Activated CD4-positive, alpha-beta T cell treated with anti-CD3 and anti-CD28 coated beads, Interleukin-2, amount 50 U/mL, for 1 hour (primary cell): ENCODE measurements at regions not wholly inside any gene's neighbourhood (a gene's known extent, or its start where the extent isn't known, plus 50 kb on each side); places are given as distances from the start of the nearest gene placed in this dataset.

Experiments used
- DNase-seq: peaks from one replicate; pipeline ENCODE4 v3.0.0-alpha.2; 2020

DNA sequence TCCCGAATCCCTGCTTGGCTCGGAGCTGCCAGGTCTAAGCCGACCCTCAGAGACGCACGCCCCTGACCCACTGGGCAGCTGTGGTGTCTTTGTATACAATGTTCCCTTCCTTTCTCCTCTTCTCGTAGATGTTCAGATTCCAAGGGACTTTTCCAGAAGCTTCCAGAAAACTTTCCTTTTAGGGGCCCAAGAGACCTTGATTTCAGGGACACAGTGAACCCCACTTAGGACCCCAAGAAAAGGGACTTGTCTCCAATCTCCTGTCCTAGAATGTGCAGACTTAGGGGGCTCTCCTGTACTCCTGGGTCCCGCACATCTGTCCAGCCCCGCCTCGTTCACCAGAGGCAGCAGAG, 103.5 kb downstream of the EDN3 start:
- DNase-seq = no peak

DNA sequence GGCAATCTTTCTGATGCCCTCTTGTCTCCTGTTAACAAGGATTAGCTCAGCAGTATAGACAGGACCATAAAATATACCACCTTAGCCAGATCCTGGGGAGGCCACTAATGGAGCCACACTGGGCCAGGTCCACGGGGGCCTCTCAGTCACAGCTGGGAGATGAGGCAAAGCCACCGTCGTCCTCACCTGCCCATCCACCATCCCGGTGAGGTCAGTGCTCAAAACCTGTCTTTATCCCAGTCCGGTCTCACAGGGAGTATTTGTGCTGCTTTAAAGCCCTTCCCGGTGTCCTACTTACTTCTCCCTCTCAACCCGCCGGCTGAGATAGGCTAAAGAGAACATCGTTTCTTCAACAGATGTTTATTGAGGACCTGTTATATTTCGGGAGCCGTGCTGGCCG, 104.3 kb downstream of the EDN3 start:
- DNase-seq = no peak

GRCh38 chr20:59405226-59406200, 105.1 kb downstream of the EDN3 start:
- no peak for DNase-seq

DNA sequence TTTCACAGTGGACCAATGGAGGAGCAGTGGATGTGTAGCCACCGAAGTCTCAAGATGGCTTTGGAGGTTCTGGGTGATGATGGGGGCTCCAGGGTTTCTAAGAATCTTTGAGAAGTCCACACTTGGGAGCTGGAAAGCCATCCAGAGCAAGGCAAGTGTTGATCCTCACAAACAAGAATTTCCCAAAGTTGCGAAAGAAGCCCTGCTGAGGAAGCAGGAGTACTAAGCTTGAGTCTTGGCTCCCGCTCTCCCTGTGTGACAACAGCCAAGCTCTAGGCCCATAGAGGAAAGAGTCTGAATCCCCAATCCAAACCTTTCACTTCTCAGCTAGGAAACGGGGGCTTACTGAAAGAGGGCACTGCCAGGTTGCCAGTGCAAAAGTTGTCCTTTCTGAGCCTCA, 106.0 kb downstream of the EDN3 start:
- no peak for DNase-seq

- DNase-seq = no peak
These were observed 110.8 kb downstream of the EDN3 start for GRCh38 chr20:59411170-59411569.

GRCh38 chr20:59411589-59411988, 111.2 kb downstream of the EDN3 start:
- no peak for DNase-seq

DNA sequence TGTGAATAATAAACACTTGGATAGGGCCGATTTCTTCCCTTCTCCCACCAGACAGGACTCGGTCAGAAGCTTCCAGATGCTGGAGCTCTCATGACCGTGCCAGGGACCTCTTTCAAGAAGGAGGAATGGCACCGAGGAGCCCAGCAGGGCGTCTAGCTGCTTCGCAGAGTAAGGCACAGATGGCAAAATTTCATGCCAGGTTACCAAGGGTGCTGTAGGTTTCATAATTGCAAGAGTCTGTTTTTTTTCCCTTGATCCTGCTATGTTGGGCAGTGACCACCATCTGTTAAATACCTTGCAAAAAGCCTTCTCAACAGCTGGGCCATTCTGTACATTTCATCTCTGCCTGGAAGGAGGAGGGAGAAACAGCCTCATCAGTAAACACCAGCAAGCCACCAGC, 111.8 kb downstream of the EDN3 start:
- no peak for DNase-seq

- no peak for DNase-seq
These were observed 112.5 kb downstream of the EDN3 start for GRCh38 chr20:59412875-59413284.

DNA sequence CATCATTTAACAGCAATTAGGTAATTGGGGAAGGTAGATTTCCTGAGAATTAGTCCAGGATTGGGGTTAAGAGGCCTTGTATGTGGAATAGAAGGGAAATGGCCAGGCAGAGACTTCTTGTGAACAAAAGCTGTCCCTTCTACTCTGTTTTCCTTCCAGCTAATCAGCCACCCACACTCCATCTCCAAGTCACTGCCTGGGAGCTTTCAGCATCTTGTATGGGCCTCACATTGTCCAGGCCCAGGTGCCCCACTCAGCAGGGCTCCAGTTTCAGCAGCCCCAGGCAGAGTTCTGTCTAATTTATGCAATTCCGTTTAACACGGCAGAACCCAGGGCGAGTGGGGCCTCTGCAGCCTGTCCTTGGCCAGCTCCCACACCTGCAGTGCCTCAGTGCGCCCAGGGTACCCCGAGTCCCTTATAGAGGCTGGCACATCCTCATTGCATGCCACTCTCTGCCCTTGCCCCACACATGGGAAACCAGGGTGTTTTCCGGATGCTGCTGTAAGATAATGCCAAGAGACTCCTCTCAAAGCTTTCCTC, 113.0 kb downstream of the EDN3 start:
- no peak for DNase-seq

GRCh38 chr20:59414936-59415623, 114.7 kb downstream of the EDN3 start:
- no peak for DNase-seq

DNA sequence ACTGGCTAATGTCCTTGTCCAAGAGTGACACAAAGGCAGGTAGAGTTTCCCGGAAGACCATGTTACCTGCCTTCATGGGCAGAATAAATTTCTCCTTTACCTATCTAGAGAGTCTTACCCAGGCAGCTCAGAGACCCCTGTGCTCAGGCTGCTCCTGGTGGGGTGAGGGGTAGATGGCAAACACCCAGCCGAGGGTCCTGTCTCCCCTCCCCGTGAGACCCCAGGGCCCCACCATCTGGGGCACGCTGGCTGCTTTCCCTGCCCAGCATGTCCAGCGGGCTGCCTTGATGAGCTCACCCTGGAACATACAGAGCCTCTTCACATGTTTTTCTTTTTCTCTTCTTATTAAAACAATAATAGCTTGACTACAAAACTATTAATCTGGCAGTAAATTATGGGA, 116.5 kb downstream of the EDN3 start:
- no peak for DNase-seq

GRCh38 chr20:59421089-59421488, 120.7 kb downstream of the EDN3 start:
- no peak for DNase-seq

DNA sequence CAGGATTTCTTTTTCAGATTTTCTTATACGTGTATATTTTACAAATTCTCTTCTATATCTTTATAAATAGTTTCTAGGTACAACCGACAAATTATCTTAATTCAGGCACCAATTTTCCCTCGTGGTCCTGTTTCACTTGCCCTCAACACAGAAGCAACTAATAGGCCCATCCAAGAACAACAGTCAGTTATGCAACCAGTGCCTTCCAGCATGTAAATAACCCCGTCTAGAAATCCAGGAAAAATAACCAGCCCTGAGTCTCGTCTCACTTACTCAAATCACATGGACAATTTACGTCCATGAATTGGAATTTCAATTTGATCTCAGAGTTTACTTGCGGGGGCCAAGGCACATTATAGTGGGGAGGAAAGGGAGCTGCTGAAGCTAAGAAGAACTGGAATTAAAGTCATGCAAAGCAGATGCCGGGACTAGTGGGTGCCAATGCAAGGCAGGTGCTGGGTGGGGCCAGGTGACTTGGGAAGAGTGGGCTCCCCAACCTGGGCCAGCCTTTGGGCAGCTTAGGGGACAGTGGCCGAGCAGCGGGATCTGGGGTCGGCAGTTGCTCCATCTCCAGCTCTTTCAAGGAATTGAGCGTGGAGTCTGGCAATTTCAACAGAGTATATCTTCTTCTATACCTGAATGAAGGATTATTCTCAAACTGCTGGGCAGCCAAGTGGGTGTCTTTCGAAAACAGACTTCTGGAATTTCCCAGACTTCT, 121.7 kb downstream of the EDN3 start:
- DNase-seq = no peak

- no peak for DNase-seq
These were observed 122.6 kb downstream of the EDN3 start for GRCh38 chr20:59422872-59423544.

DNA sequence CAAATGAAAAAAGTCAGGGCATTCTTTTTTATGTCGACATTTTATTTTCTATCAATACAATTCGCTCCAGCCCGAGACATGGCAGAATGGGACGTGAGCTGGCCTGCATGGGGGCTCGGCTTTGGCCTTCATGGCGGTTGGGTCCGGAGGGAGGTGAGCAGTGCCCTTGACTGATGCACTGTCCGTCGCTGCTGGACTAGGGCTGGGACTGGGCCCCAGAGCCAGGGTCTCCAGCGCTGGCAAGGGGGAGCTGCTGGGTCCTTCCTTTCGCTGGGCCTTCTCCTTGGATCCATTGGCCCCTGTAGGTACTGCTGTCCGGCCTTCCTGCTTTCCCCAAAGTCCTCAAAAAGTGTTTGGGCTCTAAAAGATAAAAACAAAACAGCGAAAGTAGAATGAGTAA, 124.6 kb downstream of the EDN3 start:
- DNase-seq = no peak

DNA sequence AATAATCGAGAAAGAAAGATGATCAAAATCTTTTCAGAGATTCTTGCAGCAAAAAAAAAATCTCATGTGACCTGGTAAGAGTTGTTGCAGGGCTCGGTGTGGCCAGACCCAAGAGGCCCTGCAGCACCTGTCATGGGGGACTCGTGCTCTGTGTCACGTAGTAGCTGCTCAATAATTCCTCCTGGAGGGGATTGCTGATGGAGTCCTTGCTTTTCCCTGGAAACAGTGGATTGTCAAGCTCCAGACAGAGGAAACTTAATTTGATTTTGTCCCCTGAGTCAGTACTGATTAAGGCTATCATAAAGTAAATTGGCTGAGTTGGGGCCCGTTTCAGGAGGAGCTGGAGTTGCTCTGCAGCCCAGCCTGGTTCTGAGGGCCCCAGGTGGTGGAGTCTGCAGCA, 125.2 kb downstream of the EDN3 start:
- no peak for DNase-seq

- DNase-seq = no peak
These were observed 127.6 kb downstream of the EDN3 start for GRCh38 chr20:59428006-59428405.

- DNase-seq = no peak
These were observed 128.2 kb downstream of the EDN3 start for GRCh38 chr20:59428441-59429205.

GRCh38 chr20:59429396-59429795, 129.0 kb downstream of the EDN3 start:
- DNase-seq = no peak

- no peak for DNase-seq
These were observed 130.6 kb downstream of the EDN3 start for GRCh38 chr20:59431014-59431413.

GRCh38 chr20:59434960-59435359, 134.5 kb downstream of the EDN3 start:
- DNase-seq = no peak

- no peak for DNase-seq
These were observed 135.1 kb downstream of the EDN3 start for GRCh38 chr20:59435518-59435917.
